ENCODE measurements at regions not wholly inside any gene's neighbourhood (a gene's known extent, or its start where the extent isn't known, plus 50 kb on each side); places are given as distances from the start of the nearest gene placed in this dataset.

- peaks cover 38% of the 10 kb centered on the region in 2 donors for H3K4me1 ChIP-seq (ENCODE audit: control insufficient read depth in 1 of 2, insufficient read depth in 2 of 2, low read length in 2 of 2)
- DNase-seq: no peak
- H3K79me2 ChIP-seq (ENCODE audit: insufficient read depth, low read length): no peaks in the 10 kb centered on the region
- Mint-ChIP-seq H3K36me3 (no peaks in the 10 kb centered on the region), H3K27ac (peak overlapping the region in 2 of 7 donors; percentile 2 to 27), H3K4me3 (no peak overlapping the region), H3K27me3 (ENCODE audit: low read depth in 3 of 3) (peaks cover 0 to 6% (median 0%) of the 10 kb centered on the region in 3 donors), H3K9me3 (no peaks in the 10 kb centered on the region), H3K4me1 (peaks cover 46% of the 10 kb centered on the region)
- WGBS (ENCODE audit: insufficient coverage): 98% methylated on average over 5 of the region's 10 CpGs
- intact Hi-C loops (cut with micrococcal nuclease): loop anchor here in 1 of 2 donors (10.0 kb wide), 1 partner anchor 238 kb away; no protein-coding TSS in a partner anchor
- no peak overlapping the region for H2AFZ ChIP-seq (ENCODE audit: insufficient read depth, low read depth, low read length, poor library complexity, severe bottlenecking)
- no peak overlapping the region for H3K4me2 ChIP-seq (replicated peaks; ENCODE audit: extremely low read depth, low read length, poor library complexity, severe bottlenecking)
- no peaks in the 10 kb centered on the region for H3K9me3 ChIP-seq (replicated peaks in 1 of 2; ENCODE audit: control insufficient read depth in 1 of 2, insufficient read depth in 1 of 2, low read length in 2 of 2)
- no peaks in the 10 kb centered on the region for H4K20me1 ChIP-seq (ENCODE audit: insufficient read depth, low read length)
- H3K4me3 ChIP-seq (replicated peaks in 1 of 3; ENCODE audit: low read depth in 2 of 3, low read length in 3 of 3): no peak overlapping the region
- no peak overlapping the region for H3K9ac ChIP-seq (ENCODE audit: insufficient read depth, low read length, poor library complexity, severe bottlenecking)
- TF ChIP-seq CTCF (IDR thresholded peaks at IDR 0.05): no peak
- no peaks in the 10 kb centered on the region for H3K36me3 ChIP-seq (replicated peaks in 1 of 2; ENCODE audit: control insufficient read depth in 1 of 2, insufficient read depth in 2 of 2, low read length in 2 of 2)
- no peak overlapping the region for H3K27ac ChIP-seq (ENCODE audit: low read depth in 1 of 2, low read length in 2 of 2)
- H3K27me3 ChIP-seq (ENCODE audit: control insufficient read depth in 2 of 2, insufficient read depth in 2 of 2, low read length in 2 of 2): no peaks in the 10 kb centered on the region
Observed at GRCh38 chr3:72342450-72342849, 505.8 kb downstream of the SHQ1 start.

- no peak overlapping the region for H2AFZ ChIP-seq (ENCODE audit: insufficient read depth, low read depth, low read length, poor library complexity, severe bottlenecking)
- no peaks in the 10 kb centered on the region for H3K27me3 ChIP-seq (ENCODE audit: control insufficient read depth in 2 of 2, insufficient read depth in 2 of 2, low read length in 2 of 2)
- no peak overlapping the region for H3K4me3 ChIP-seq (replicated peaks in 1 of 3; ENCODE audit: low read depth in 2 of 3, low read length in 3 of 3)
- Mint-ChIP-seq H3K4me3 (no peak overlapping the region), H3K9me3 (no peaks in the 10 kb centered on the region), H3K4me1 (peaks cover 40% of the 10 kb centered on the region), H3K27ac (no peak overlapping the region), H3K27me3 (ENCODE audit: low read depth in 3 of 3) (peaks cover 0 to 4% (median 0%) of the 10 kb centered on the region in 3 donors), H3K36me3 (no peaks in the 10 kb centered on the region)
- H3K36me3 ChIP-seq (replicated peaks in 1 of 2; ENCODE audit: control insufficient read depth in 1 of 2, insufficient read depth in 2 of 2, low read length in 2 of 2): no peaks in the 10 kb centered on the region
- no peaks in the 10 kb centered on the region for H3K9me3 ChIP-seq (replicated peaks in 1 of 2; ENCODE audit: control insufficient read depth in 1 of 2, insufficient read depth in 1 of 2, low read length in 2 of 2)
- H4K20me1 ChIP-seq (ENCODE audit: insufficient read depth, low read length): no peaks in the 10 kb centered on the region
- no peak overlapping the region for H3K9ac ChIP-seq (ENCODE audit: insufficient read depth, low read length, poor library complexity, severe bottlenecking)
- intact Hi-C loops (cut with micrococcal nuclease): loop anchor here in 1 of 2 donors (10.0 kb wide), 1 partner anchor 237 kb away; no protein-coding TSS in a partner anchor
- peaks cover 32% of the 10 kb centered on the region in 2 donors for H3K4me1 ChIP-seq (ENCODE audit: control insufficient read depth in 1 of 2, insufficient read depth in 2 of 2, low read length in 2 of 2)
- no peaks in the 10 kb centered on the region for H3K79me2 ChIP-seq (ENCODE audit: insufficient read depth, low read length)
- H3K4me2 ChIP-seq (replicated peaks; ENCODE audit: extremely low read depth, low read length, poor library complexity, severe bottlenecking): no peak overlapping the region
- no peak overlapping the region for H3K27ac ChIP-seq (ENCODE audit: low read depth in 1 of 2, low read length in 2 of 2)
- WGBS (ENCODE audit: insufficient coverage): 76% methylated on average over 2 of the region's 2 CpGs
- no peak for TF ChIP-seq CTCF (IDR thresholded peaks at IDR 0.05)
- DNase-seq: no peak
Observed at GRCh38 chr3:72341920-72342319, 506.3 kb downstream of the SHQ1 start.
